ENCODE measurements at regions not wholly inside any gene's neighbourhood (a gene's known extent, or its start where the extent isn't known, plus 50 kb on each side); places are given as distances from the start of the nearest gene placed in this dataset.
"Not testable (repeated sequence)": the region's sequence is repeated elsewhere in the genome, so short reads cannot be mapped to it uniquely, and the experiment has no call there.

GRCh38 chr19:30102239-30102638, 160.2 kb downstream of the URI1 start:
- no peak for DNase-seq

DNA sequence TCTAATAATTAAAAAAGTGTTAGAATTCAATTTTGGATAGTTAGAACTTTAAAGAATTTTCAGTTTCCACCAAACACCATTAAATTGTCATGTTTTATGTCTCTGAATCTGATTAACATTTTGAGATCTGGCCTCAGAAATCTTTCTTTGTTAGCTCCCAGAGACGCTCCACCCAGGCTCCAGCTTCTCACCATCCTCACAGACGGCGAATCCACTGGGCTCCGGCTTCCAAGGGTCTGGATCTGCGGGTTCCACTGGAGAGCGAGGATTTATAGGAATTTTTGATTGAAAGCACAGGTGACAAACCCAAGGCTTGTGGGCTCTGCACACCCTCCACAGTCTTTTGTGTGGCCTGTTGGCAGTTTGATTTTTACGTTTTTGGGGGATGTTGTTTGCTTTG, 160.6 kb downstream of the URI1 start:
- DNase-seq: no peak

GRCh38 chr19:30103981-30104380, 161.9 kb downstream of the URI1 start:
- no peak for DNase-seq

DNA sequence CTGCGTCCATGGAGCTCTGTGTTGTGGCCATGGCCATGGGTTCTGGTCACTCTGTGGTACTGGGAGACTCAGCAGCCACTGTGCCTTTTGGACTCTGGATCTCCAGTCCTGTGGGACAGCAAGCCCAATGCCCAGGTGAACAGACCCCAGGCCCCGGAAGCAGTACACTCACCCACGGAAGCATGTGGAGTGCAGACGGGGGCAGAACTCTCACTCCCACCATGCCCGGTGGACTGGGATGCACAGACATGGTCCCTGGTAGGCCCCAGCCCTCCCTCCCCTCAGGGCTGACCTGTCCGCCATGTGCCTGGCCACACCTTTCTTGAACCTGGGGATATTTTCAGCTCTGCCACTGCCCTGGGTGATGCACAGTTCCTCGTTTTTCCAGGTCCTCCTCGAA, 163.3 kb downstream of the URI1 start:
- DNase-seq: no peak

GRCh38 chr19:30105727-30106126, 163.7 kb downstream of the URI1 start:
- DNase-seq: no peak

GRCh38 chr19:30106417-30107095, 164.5 kb downstream of the URI1 start:
- DNase-seq: no peak

DNA sequence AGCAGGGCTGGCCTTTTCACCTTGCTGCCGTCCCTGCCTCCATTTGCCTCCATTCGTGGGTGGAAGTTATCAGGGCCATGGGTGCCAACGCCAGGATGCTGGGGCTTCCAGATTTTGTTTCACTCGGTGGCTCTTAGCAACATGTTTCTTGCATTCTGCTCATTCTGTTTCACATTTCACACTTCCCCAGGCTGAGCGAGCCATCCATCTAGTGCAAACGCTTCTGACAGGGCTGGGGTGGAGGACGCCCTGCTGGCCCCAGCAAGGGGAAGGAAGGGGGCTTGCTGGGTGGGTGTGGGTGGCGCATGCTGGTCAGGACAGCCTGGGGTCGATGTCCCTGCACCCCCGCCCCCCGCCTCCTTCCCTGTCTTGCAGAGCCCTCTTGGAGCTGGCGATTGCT, 165.2 kb downstream of the URI1 start:
- DNase-seq: no peak

DNA sequence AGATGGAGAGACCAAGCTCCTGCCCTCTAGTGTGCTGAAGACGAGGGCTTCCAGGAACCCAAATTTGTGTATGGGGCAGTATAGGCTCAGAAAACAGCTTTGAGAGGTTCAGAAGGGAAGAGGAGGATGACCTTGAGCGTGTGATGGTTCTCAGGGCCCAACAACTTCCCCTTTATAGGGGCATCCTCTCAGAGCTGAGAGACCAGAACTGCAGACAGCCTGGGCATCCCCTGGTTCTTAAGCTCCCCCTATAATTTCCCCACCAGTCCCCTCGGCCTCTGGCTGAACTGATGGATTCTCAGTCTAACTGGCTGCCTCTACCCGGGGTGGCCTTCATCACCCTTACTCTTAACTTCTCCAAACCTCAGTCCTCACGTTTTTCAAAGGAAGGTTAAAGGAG, 167.5 kb downstream of the URI1 start:
- DNase-seq: no peak

- no peak for DNase-seq
Observed at GRCh38 chr19:30111021-30111855, 169.2 kb downstream of the URI1 start.

- DNase-seq: no peak
Observed at GRCh38 chr19:30112171-30112570, 170.1 kb downstream of the URI1 start.

DNA sequence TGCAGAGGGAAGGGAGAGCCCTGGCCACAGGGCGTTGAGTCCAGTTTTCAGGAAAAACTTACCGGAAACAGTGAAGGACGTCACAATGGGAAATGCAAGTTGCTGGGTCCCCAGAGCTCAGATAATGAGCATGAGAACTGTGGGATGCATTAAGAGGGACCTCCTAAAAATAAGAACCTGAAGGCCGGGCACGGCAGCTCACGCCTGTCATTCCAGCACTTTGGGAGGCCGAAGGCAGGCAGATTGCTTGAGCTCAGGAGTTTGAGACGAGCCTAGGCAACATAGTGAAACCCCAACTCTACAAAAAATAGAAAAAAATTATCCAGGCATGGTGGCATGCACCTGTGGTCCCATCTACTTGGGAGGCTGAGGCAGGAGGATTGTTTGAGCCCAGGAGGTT, 170.6 kb downstream of the URI1 start:
- DNase-seq: no peak

GRCh38 chr19:30113186-30113585, 171.1 kb downstream of the URI1 start:
- DNase-seq: no peak

- DNase-seq: not testable (repeated sequence)
Observed at GRCh38 chr19:30114095-30114494, 172.1 kb downstream of the URI1 start.

GRCh38 chr19:30115947-30116346, 173.9 kb downstream of the URI1 start:
- DNase-seq: no peak

GRCh38 chr19:30116530-30116929, 174.5 kb downstream of the URI1 start:
- no peak for DNase-seq

- no peak for DNase-seq
Observed at GRCh38 chr19:30116984-30117555, 175.0 kb downstream of the URI1 start.

- no peak for DNase-seq
Observed at GRCh38 chr19:30117636-30118145, 175.7 kb downstream of the URI1 start.

GRCh38 chr19:30118221-30118620, 176.2 kb downstream of the URI1 start:
- no peak for DNase-seq

GRCh38 chr19:30118760-30119159, 176.7 kb downstream of the URI1 start:
- no peak for DNase-seq

- no peak for DNase-seq
Observed at GRCh38 chr19:30119180-30119908, 177.3 kb downstream of the URI1 start.

DNA sequence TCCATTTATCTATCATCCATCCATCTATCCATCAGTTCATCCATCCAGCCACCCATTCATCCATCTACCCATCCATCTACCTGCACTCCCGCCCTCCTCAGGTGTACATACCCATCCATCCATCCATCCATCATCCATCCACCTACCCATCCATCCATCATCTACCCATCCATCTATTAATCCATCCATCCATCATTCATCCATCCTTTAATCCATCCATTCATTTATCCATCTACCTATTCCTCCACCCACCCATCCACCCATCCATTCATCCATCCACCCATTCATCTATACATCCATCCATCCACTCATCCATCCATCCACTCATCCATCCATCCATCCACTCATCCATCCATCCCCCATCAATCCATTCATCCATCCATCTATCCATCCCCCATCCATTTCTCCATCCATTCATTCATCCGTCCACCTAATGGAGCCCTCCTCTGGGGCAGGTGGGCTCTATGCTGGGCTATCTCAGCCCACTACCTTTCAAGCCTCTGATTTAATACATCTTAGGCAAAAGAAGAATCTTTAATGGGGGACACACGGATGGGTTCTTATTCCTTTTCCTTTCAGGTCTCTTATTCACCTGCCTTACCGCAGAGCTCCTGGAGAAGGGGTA, 178.9 kb downstream of the URI1 start:
- no peak for DNase-seq

GRCh38 chr19:30122431-30122830, 180.4 kb downstream of the URI1 start:
- DNase-seq: no peak
